KG1 (cell line): ENCODE measurements at regions not wholly inside any gene's neighbourhood (a gene's known extent, or its start where the extent isn't known, plus 50 kb on each side); places are given as distances from the start of the nearest gene placed in this dataset.

Experiments
- DNase-seq: peaks from one replicate; lab custom pipeline; 2025; lab: John Stamatoyannopoulos, UW

GRCh38 chr15:60057554-60057953 is 53.4 kb downstream of the FOXB1 start:
- no peak for DNase-seq

GRCh38 chr15:60059186-60059585 is 55.1 kb downstream of the FOXB1 start:
- no peak for DNase-seq

GRCh38 chr15:60061758-60062157 is 57.6 kb downstream of the FOXB1 start:
- no peak for DNase-seq

DNA sequence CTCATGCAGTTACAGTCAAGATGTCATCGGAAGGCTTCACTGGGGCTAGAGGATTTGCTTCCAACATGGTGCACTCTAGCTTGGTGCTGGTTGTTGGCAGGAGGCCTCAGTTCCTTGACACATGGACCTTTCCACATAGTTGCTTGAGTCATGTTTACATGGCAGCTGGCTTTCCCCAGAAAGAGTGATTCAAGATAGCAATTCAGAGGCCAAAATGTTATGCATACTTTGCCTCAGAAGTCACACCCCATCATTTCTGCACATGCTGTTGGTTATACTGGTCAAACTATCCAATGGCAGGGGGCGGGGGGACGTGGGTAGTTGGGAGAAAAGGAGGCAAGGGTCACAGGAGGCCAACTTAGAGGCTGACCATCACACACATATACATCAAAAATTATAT is 58.7 kb downstream of the FOXB1 start:
- no peak for DNase-seq

DNA sequence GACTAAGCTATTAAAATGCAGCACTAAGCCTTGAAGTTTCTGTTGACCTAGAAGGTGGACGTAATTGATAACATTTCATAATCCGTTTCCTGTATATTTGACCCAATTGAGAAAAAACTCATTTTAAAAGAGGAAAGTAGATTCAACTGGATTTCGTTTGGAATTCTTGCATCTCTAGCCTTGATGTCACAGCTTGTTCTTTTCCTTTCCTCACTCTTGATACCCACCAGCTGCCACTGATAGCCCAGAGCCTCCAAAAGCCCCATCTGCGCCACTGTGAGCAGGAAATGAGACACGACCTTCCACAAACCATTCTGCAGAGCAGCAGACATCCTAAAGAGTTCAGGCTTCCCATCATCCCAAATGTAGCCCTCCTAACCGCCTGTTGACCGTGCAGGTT is 61.8 kb downstream of the FOXB1 start:
- no peak for DNase-seq

DNA sequence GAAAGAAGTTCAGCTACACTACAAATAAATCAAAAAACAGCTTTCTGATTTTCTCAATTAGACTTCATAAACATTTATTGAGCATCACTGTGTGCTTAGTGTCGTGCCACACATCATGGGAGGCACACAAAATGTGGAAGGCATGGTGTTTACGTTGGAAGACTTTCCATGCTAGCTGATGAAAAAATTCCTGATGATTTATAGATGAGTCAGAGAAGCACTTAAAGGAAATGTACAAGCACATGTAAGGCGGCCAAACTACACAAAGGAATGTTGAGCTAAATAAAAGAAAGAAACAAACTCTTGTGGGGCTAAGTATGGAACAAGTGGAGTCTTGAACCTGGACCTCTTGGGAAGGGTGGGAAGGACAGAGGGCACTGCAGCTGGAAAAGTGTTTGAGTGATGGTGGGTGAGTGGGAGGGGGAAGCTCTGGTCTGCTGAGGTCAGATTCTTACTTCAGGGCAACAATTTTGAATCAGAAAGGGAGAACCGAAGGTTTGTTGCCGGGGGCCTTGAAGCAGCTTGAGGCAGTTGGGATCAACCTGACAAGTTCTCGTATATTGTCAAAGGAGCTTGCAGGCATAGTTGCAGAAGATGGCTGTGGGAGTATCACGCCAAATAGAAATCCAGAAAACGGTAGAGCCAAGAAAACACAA is 66.9 kb downstream of the FOXB1 start:
- DNase-seq = no peak

- DNase-seq = no peak
Observed at GRCh38 chr15:60072826-60073465, 68.8 kb downstream of the FOXB1 start.

- DNase-seq = no peak
Observed at GRCh38 chr15:60073466-60073840, 69.3 kb downstream of the FOXB1 start.

DNA sequence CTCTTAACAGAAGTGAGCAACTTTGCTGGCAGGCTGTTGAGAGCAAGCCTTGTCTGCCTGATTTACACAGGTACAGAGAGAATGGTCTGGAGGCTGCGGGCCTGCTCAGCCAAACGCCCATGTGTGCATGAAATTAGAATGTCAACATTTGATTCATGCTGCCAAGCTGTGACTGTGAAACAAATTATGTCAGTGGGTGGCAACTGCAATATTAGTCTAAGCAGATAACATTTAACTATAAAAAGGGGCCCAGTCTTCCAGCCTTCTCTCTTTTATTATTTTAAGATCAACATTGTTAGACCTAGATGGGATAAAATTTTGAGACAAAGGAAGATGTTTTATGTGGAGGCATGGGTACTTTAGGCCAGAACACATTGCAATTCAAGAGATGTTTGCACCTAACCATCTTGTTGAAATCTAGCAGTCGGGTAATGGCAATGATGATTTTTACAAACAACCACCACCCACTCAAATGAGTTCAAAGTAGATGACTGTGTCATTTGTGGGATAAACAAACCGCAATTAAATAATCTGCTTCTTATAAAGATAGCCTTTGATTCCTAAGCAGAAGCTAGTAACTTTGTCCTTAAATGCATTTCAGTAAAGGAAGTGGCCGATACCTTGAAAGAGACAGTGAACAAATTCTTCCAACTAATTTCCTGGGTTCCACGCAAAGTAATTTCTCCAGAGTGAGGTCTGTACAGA is 70.2 kb downstream of the FOXB1 start:
- no peak for DNase-seq

- no peak for DNase-seq
Observed at GRCh38 chr15:60076045-60076444, 71.9 kb downstream of the FOXB1 start.

DNA sequence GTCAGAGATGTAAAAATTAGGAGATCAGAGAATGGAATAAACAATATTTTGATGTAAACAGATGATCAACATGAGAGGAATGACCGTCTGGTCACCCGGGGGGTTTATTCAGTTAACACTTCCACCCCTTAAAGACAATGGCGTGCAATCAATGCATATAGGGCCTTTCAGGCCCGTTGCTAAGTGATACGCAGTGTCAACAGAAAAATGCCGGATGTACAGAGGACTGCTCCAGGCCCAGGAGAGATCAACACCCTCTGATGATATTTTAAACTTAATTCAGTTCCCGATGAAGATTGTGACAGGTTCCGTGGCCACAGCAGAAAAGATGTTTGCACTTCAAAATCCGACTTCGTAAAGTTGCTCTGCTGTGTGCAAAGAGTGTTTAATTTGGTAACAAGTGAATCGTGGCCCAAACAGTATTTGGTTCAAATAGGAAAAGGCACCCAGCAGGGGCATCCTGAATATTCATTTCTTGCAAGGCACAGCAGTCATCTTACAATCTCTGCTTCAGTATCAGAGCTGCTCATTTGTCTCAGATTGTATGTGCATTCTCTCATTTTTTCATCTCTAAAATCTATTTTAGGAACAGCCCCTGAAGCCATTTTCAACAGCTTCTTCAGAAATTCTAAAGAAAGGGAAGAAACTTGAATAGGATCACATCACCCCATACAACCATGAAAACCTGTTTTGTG is 72.6 kb downstream of the FOXB1 start:
- DNase-seq = no peak

DNA sequence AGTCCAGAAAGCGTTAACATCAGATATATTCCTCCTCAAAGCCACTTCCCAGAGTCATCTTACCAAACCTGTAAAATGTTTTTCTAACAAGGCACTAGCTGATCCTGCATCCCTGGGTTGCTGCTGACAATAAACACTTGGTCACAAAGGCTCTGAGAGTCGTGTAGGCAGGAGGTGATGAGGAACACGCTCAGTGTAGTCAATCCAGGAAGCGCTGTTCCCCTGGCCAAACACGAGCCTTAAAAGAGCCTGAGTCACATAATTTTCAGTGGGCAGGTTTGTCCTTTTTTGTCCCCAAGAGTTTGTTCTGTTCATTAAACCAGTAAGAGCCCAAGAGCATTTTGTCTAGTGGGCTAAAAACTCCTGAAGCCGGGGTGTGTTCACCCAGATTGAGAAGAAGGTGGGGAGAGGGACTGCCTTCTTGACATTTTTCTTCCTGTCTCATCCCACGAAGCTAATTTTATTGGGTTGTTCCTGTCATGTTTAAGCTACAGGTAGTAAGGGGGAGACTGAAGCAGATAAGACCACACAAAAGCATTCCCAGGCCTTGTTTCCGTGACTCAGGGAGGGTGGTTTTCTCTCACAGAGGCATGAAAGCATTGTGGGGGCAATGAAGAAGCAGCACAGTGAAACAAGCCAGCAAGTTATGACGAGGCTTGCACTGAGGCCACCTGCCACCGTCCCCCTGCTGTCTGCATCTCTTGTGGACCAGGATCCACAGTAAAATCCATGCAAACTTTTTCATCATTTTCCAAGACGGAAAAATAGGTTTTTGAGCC is 73.7 kb downstream of the FOXB1 start:
- no peak for DNase-seq

DNA sequence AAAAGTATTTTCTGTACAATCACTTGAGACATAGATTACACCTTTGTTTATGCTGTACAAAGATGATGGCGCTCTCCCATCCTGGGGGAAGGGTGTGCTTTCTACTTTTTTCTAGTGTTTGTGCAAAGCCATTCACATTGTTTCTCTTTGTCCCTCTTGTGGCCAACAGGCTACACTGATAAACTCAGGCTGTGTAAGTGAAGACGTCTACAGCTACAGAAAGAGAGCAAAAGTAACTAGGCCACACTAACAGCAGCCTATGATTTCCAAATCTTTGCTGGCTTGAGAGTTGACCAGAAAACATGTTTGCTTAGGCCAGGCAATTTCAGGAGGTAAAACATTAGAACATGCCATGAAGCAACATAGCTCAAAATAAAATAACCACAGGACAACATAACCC is 75.1 kb downstream of the FOXB1 start:
- DNase-seq = no peak

DNA sequence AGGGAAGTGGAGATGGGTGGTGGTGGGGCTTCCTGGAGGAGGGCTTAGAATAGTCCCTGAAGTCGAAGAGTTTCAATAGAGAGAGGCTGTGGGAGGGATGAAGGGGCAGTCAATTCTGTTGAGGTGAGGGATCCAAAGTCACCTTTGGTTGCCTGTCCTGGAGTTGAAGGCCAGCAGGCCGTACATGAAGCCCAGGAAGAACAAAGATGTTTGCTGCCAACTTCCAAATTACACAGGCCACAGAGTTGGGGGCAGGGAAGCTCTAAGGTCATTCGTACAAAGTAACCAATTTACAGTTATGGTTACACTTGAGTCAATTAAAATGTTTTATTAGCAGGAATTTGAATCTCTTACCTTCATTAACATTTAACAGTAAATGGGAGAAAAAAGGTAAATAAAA is 77.9 kb downstream of the FOXB1 start:
- DNase-seq = no peak

GRCh38 chr15:60083318-60083717 is 79.2 kb downstream of the FOXB1 start:
- no peak for DNase-seq

DNA sequence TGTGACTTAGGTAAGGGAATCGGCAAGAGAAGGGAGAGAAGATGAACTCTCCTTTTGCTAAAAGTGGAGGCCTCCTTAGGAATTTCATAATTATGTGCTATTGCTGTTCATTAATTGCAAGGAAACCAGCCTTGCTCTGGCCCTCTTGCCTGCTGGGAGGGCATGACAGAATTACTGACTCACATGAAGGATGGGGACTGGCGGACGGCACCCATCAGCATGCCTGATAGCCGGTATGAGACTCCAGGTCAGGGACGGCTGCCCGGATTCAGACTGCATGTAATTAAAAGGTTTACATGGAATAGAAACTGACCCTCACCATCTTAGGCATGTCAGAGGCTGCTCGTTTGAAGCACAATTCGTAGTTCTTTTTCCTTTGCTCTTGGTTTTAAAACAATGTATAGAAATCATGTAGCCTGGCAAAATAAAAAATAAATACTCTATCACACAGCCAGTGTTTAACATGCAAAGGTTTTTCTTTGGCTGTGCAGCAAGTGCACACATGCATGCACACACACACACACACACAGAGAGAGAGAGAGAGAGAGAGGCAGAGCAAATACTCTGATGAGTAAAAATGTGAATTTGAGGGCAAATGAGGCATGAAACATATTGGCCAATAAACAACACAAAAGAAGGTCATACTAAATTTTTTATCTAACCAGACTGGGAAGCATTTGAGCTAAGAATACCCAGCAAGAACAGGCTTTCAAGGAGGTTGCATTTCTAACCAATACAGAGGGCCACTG is 82.7 kb downstream of the FOXB1 start:
- DNase-seq = no peak

- DNase-seq = no peak
Observed at GRCh38 chr15:60087561-60087960, 83.5 kb downstream of the FOXB1 start.

DNA sequence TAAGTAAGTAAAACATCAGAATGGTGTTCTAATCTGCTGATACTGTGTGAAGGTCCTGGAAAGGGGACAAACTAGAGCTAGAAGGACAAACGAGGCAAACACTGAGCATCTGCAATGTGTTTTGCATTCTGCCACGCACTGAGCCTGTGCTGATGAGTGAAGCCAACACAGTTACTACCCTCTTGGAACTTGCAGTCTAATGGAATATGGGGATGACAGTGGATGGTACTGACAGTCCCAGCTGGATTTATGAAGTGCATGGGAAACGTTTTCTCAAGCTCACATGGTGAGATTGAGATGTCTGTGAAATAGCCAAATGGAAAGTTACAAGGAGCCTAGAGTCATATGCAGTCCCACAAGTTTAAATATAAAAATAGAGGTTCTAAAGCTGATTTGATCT is 86.6 kb downstream of the FOXB1 start:
- no peak for DNase-seq

DNA sequence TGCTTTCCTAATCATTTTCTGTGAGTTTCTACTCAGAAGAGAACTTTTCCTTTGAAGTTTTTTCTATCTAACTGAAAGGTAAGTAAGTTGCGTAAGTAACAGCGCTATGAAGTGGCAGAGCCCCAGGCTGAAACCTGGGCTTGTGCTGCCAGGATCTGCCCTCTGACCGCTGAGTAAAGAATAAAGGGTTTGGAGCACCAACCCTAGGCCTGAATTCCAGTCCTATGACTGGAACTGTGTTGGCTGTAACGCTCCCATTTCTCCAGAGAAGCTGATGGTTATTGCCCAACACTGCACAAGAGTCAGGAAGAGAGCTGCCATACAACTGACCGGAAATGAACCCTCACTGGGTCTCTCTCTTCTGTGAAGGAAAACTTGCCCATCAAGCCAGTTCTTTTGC is 87.0 kb downstream of the FOXB1 start:
- no peak for DNase-seq

DNA sequence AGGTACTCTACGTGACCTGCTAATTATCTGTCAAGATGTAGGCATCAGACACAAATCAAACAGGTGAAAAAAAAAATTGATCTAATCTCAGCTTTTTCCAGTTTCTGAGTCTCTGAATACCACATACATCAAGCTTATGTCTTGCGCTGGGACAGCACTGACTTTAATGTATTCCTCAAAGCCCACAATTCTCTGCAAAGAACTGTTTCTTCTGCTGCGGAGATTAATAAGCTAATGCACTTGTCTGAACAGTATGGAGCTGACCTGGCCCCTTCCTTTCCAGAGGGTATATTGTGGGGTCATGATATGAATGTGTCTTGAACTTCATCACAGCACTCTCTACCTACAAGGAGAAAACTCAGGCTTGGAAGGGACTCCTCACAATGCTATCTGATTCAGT is 87.8 kb downstream of the FOXB1 start:
- no peak for DNase-seq

DNA sequence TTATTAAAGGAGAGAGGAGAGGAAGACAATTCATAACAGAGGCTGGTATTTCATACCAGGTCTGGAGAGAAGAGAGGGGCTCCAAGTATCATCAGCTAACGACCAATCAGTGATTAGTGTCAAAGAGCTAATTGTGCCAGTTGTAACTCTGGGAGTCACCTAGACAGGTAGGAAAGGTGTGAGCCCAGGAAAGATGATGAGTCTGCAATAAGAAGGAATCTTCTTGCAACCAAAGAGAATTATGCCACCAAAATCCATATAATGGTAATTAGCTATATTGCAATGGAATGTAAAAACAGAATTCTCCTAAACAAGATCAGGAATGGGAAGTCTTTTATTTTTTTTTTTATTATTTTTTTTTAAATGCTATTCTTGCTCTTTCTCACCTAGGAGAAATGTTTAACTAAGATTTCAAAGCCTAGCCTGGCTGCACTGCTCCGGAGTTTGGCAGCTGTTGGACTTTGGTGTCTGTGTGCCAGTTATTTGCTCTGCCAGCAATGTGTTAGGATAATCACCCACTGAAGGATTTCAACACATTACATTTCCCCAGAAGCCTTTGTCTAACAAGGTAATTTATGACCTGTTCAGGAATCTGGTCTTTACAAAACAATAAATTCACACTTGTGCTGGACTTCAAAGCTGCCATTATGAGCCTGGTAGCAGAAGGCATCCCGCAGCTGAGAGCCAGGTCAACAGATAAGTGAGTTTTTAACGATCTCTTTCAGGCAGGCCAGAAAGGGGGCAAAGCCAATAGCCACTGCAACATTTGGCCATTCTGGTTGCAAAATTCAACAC is 89.4 kb downstream of the FOXB1 start:
- no peak for DNase-seq
